ENCODE measurements at regions not wholly inside any gene's neighbourhood (a gene's known extent, or its start where the extent isn't known, plus 50 kb on each side); places are given as distances from the start of the nearest gene placed in this dataset.

DNA sequence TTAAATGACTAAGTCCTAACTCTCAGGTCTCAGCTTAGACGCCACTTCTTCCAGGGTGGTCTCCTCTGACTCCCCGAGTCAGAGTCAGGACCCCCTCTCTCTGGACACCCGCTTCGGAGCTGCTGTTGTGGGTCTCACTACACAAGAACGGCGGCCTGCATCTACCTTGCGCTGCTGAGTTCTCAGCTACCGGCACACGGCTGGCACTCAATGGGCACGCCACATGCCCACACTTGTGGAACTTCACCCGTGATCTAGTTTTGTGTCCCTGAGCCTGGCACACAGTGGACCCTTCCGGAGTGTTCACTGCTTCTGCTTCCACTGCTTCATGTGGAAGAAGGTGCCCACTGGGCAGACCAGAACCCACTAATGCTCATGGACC lies 58.3 kb upstream of the ID2 start:
- TF ChIP-seq, protein P1, sequence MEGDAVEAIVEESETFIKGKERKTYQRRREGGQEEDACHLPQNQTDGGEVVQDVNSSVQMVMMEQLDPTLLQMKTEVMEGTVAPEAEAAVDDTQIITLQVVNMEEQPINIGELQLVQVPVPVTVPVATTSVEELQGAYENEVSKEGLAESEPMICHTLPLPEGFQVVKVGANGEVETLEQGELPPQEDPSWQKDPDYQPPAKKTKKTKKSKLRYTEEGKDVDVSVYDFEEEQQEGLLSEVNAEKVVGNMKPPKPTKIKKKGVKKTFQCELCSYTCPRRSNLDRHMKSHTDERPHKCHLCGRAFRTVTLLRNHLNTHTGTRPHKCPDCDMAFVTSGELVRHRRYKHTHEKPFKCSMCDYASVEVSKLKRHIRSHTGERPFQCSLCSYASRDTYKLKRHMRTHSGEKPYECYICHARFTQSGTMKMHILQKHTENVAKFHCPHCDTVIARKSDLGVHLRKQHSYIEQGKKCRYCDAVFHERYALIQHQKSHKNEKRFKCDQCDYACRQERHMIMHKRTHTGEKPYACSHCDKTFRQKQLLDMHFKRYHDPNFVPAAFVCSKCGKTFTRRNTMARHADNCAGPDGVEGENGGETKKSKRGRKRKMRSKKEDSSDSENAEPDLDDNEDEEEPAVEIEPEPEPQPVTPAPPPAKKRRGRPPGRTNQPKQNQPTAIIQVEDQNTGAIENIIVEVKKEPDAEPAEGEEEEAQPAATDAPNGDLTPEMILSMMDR (IDR thresholded peaks at IDR 0.05; ENCODE audit: low read depth, low read length), result no peak
- H3K4me3 ChIP-seq (ENCODE audit: low read depth, low read length), result no peak overlapping the region

DNA sequence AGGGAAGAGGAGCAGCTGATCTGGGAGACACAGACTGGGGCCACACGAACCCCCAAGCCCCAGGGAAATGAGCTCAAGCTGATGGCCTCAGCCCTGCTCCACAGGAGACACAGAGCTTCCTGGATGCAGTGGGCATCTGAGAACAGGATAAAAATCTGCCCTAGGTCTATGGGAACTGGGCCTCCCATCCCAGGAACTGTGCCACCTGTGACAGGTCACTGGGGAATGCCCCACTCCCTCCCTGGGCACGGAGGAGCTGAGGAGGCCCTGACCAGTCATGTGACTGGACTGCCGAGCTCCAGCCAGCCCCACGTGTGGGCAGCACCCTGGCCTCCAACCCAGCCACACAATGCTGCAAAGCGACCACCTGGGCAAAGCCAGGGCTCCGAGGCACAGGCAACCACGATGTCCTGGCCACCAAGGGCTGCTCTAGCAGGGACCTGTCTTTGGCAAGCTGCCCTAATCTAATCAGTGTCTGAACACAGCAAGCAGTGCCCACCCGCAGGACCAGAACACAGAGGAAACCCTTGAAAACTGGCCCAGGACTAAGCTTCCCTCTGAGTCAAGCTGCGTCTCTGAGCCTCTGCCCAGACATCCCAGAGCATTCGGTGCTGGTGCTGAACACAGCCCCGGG lies 57.8 kb upstream of the ID2 start:
- TF ChIP-seq, protein P1 (IDR thresholded peaks at IDR 0.05; ENCODE audit: low read depth, low read length), result no peak
- H3K4me3 ChIP-seq (ENCODE audit: low read depth, low read length), result no peak overlapping the region

DNA sequence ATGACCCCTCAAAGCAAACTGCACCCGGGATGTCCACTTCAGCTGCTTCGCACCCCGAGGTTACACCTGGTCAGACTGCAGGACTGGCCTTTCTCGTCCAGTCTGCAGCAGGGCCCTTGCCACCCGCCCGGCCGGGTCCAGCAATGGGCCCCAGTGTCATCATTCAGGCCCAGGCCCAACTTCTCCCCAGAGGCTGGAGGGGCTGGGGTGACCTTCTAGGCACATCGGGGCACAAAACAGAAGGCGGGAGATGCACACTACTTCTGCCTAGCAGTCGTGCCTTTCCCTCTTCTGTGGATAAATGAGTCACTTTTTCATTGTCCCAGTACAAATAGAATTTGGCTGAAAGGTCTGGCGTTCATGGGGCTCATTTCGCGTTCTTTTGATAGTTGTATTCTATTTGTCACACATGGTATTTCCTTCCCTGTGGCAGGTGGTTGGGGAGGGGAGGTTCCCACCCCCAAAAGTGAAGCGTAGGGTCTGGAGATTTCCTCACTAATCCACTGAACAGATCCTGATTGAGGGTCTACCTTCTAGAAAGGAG lies 56.9 kb upstream of the ID2 start:
- TF ChIP-seq, protein P1 (IDR thresholded peaks at IDR 0.05; ENCODE audit: low read depth, low read length), result no peak
- no peak overlapping the region for H3K4me3 ChIP-seq (ENCODE audit: low read depth, low read length)

DNA sequence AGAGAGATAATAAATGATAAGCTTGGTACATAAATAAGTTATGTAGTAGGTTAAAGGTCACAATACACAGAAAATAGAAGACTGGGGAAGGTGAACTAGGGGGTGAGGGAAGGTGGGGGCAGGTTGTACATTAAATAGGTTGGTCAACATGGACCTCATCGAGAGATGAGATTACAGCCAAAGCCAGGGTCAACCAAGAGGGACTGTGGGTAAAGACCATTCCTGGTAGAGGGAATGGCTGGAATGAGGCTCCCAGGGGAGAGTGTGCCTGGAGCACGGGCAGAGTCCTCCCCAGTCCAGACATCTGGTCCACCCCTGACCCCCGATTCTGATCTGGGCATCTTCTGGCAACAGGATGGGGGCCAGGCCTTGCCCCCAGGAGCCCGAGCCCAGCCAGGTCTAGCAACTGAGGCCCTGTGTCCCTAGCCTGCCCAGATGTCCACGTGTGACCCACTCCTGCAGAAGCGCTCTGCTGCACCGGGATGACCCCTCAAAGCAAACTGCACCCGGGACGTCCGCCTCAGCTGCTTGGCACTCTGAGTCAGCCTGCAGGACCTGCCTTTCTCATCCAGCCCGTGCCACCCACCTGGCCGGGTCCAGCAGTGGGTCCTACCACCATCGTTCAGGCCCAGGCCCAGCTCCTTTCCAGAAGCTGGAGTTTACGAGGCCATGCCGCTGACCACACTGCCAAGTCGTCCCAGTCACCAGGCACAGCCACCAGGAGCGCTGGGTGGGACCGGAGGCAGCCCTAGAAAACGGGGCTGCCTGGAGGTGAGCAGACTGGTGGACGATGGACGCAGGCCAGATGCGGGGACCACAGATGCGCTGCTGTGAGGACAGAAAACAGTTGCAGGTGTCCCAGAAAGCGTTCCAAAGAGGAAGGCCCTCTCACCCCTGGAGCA lies 56.2 kb upstream of the ID2 start:
- TF ChIP-seq, protein P1 (IDR thresholded peaks at IDR 0.05; ENCODE audit: low read depth, low read length), result no peak
- no peak overlapping the region for H3K4me3 ChIP-seq (ENCODE audit: low read depth, low read length)

DNA sequence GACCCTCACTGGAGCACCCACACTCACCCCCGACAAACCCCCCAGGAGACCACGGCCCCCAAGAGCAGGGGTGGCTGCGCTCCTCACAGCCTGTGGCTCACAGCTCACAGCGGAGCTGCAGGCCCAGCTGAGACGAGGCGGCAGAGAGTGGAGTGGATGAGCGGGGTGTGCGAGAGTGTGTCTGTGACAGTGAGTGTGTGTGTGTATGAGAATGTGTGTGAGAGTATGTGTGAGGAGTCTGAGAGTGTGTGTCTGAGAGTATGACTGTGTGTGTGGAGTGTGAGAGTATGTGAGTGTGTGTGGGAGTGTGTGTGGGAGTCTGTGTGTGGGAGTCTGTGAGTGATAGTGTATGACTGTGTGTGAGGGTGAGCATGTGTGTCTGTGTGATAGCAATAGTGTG lies 55.3 kb upstream of the ID2 start:
- TF ChIP-seq, protein P1 (IDR thresholded peaks at IDR 0.05; ENCODE audit: low read depth, low read length), result no peak
- no peak overlapping the region for H3K4me3 ChIP-seq (ENCODE audit: low read depth, low read length)

DNA sequence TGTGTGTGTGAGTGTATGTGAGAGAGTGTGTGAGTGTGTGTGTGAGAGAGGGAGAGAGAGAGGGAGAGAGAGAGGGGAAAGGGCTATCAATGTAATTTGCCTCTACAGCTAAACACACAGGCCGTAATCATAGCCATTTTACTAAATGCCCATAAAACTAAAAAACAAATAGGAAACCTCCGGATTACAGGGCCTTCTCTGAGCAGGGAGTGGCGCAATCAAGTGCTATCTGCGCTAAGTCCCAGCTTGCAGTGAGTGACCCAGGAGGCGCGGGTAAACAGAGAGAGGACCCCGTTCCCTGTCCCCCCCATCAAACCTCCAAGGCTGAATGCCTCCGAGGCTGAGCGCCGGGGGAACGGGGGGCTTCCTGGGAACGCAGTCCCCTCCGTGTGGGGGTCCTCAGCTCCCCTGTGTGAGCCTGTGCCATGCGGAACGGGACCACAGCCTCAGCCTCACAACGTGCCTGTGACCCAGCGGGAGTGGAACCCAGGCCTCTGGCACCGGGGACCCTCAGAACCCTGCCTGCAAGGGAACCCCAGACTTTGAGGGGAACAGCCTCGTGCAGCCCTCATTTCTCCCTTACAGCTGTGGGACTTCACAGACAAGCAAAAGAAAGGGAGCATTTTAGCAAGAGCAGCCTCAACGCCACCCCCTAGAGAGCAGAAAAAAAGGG lies 54.7 kb upstream of the ID2 start:
- no peak overlapping the region for H3K4me3 ChIP-seq (ENCODE audit: low read depth, low read length)
- TF ChIP-seq, protein P1 (IDR thresholded peaks at IDR 0.05; ENCODE audit: low read depth, low read length), result no peak
